H1 (cell line): ENCODE measurements at regions not wholly inside any gene's neighbourhood (a gene's known extent, or its start where the extent isn't known, plus 50 kb on each side); places are given as distances from the start of the nearest gene placed in this dataset.

Source experiments
- CTCF ChIA-PET: fragments of 300-600 bp; sonication (Branson Sonifier 250); formaldehyde crosslinking; loops from one replicate; lab custom pipeline; 2021; ENCODE audit not compliant: partially characterized antibody; lab: Charles Lee
- POLR2A ChIA-PET: fragments of 300-600 bp; sonication (Branson Sonifier 250); formaldehyde crosslinking; loops from one replicate; lab custom pipeline; 2021; ENCODE audit warnings: inconsistent platforms; ENCODE audit not compliant: partially characterized antibody; lab: Charles Lee
- DNase-seq, 2 experiments: peaks; one replicate each; pipeline versions ENCODE4 v3.0.0 to v3.0.0-alpha.2; 2010 to 2022; ENCODE audit warnings: low spot score in 2 of 2, low read depth in 1 of 2, mixed read lengths in 1 of 2
- FAIRE-seq: peaks from 2 replicates; lab custom pipeline; 2011; peaks lifted over from hg19 to GRCh38; lab: Jason Lieb, UNC
- H2AFZ ChIP-seq: 2 replicates; pipeline ENCODE4 v1.8.1; 2012; ENCODE audit warnings: low read length, inconsistent platforms
- H2AK5ac ChIP-seq: 2 replicates; pipeline ENCODE4 v1.6.1; 2013; ENCODE audit warnings: low read depth, low read length
- H2BK120ac ChIP-seq: replicated peaks from 2 replicates; pipeline ENCODE3; 2013; ENCODE audit warnings: low read depth, low read length, inconsistent platforms
- H2BK12ac ChIP-seq: 2 replicates; pipeline ENCODE4 v1.6.1; 2013; ENCODE audit warnings: low read depth, low read length
- H2BK15ac ChIP-seq: 2 replicates; pipeline ENCODE4 v1.6.1; 2013; ENCODE audit warnings: low read length
- H2BK20ac ChIP-seq: 2 replicates; pipeline ENCODE4 v1.6.1; 2013; ENCODE audit warnings: low read length
- H2BK5ac ChIP-seq: 2 replicates; pipeline ENCODE4 v1.6.1; 2013; ENCODE audit warnings: low read depth, low read length
- H3K14ac ChIP-seq: 2 replicates; pipeline ENCODE4 v1.6.1; 2013; ENCODE audit warnings: inconsistent platforms; ENCODE audit not compliant: insufficient read length
- H3K18ac ChIP-seq: 2 replicates; pipeline ENCODE4 v1.6.1; 2013; ENCODE audit warnings: low read length; ENCODE audit errors: extremely low read depth
- H3K23ac ChIP-seq: 2 replicates; pipeline ENCODE4 v1.6.1; 2013; ENCODE audit warnings: inconsistent platforms; ENCODE audit not compliant: insufficient read length
- H3K23me2 ChIP-seq: 2 replicates; pipeline ENCODE4 v1.6.1; 2013; ENCODE audit warnings: low read depth, low read length
- H3K27ac ChIP-seq: 2 replicates; pipeline ENCODE4 v1.6.1; 2011; ENCODE audit warnings: low read depth, low read length, inconsistent platforms
- H3K27me3 ChIP-seq, 4 experiments: replicated peaks in 1 of 4; 1 replicate in 1 of 4; 2 replicates in 3 of 4; pipeline versions ENCODE4 v1.6.1 to v1.8.1; 2011 to 2013; ENCODE audit warnings: low read length in 3 of 4, mild to moderate bottlenecking in 3 of 4, inconsistent platforms in 2 of 4, mixed read lengths in 2 of 4, moderate library complexity in 1 of 4; ENCODE audit not compliant: control insufficient read depth in 3 of 4, insufficient read depth in 3 of 4; ENCODE audit errors: extremely low read depth in 1 of 4
- H3K36me3 ChIP-seq, 4 experiments: 2 replicates each; pipeline versions ENCODE4 v1.6.1 to v1.8.1; 2011 to 2013; ENCODE audit warnings: mild to moderate bottlenecking in 4 of 4, low read length in 3 of 4, moderate library complexity in 2 of 4, control low read depth in 1 of 4, inconsistent platforms in 1 of 4; ENCODE audit not compliant: insufficient read depth in 4 of 4, control insufficient read depth in 2 of 4
- H3K4ac ChIP-seq: replicated peaks from 2 replicates; pipeline ENCODE3; 2013; ENCODE audit warnings: low read length, low read depth, mixed read lengths, inconsistent platforms; ENCODE audit not compliant: insufficient read length
- H3K4me1 ChIP-seq, 4 experiments: replicated peaks in 1 of 4; 1 replicate in 1 of 4; 2 replicates in 3 of 4; pipeline versions ENCODE4 v1.6.1 to v1.8.1; 2011 to 2013; ENCODE audit warnings: low read length in 3 of 4, inconsistent platforms in 2 of 4, mixed read lengths in 1 of 4; ENCODE audit not compliant: insufficient read depth in 4 of 4, control insufficient read depth in 3 of 4
- H3K4me2 ChIP-seq, 2 experiments: 2 replicates each; pipeline versions ENCODE4 v1.6.1 to v1.8.1; 2011 to 2013; ENCODE audit warnings: low read depth in 2 of 2, low read length in 2 of 2, control low read depth in 1 of 2, inconsistent platforms in 1 of 2, mild to moderate bottlenecking in 1 of 2; ENCODE audit not compliant: insufficient read depth in 1 of 2
- H3K4me3 ChIP-seq, 4 experiments: fragments of 200-600, 300-600 bp in 1 of 4; sonication (generic), shearing (Covaris generic), sonication (Bioruptor Twin) in 1 of 4; 2 replicates each; pipeline versions ENCODE4 v1.5.1 to v1.8.1; 2011 to 2016; ENCODE audit warnings: low read length in 4 of 4, low read depth in 3 of 4, control low read depth in 2 of 4, inconsistent platforms in 2 of 4, mild to moderate bottlenecking in 2 of 4, mixed read lengths in 1 of 4, moderate library complexity in 1 of 4; ENCODE audit not compliant: insufficient read depth in 2 of 4; ENCODE audit errors: extremely low read depth in 1 of 4
- H3K56ac ChIP-seq: replicated peaks from 2 replicates; pipeline ENCODE3; 2013; ENCODE audit warnings: low read depth, mild to moderate bottlenecking, mixed read lengths, low read length, inconsistent platforms; ENCODE audit not compliant: insufficient read length
- H3K79me1 ChIP-seq: 2 replicates; pipeline ENCODE4 v1.6.1; 2013; ENCODE audit warnings: low read depth, low read length, control low read depth
- H3K79me2 ChIP-seq, 2 experiments: 2 replicates each; pipeline versions ENCODE4 v1.6.1 to v1.8.1; 2012 to 2013; ENCODE audit warnings: low read length in 2 of 2, mild to moderate bottlenecking in 2 of 2, inconsistent platforms in 1 of 2; ENCODE audit not compliant: insufficient read depth in 2 of 2, control insufficient read depth in 1 of 2
- H3K9ac ChIP-seq, 4 experiments: replicated peaks in 1 of 4; 1 replicate in 1 of 4; 2 replicates in 3 of 4; pipeline versions ENCODE4 v1.6.1 to v1.8.1; 2011 to 2013; ENCODE audit warnings: low read depth in 3 of 4, low read length in 3 of 4, control low read depth in 2 of 4, mild to moderate bottlenecking in 2 of 4, moderate library complexity in 2 of 4, inconsistent platforms in 1 of 4; ENCODE audit errors: extremely low read depth in 1 of 4
- H3K9me3 ChIP-seq, 2 experiments: 2 replicates each; pipeline versions ENCODE4 v1.6.1 to v1.8.1; 2012 to 2013; ENCODE audit warnings: mild to moderate bottlenecking in 2 of 2, moderate library complexity in 2 of 2, control low read depth in 1 of 2, inconsistent platforms in 1 of 2, low read depth in 1 of 2, low read length in 1 of 2, mixed read lengths in 1 of 2; ENCODE audit not compliant: insufficient read depth in 2 of 2
- H4K20me1 ChIP-seq, 2 experiments: replicated peaks in 1 of 2; 2 replicates each; pipeline versions ENCODE3 to v1.8.1; 2011 to 2013; ENCODE audit warnings: inconsistent platforms in 2 of 2, low read length in 2 of 2, mild to moderate bottlenecking in 1 of 2; ENCODE audit not compliant: insufficient read depth in 2 of 2, control insufficient read depth in 1 of 2
- H4K5ac ChIP-seq: 2 replicates; pipeline ENCODE4 v1.6.1; 2013; ENCODE audit warnings: low read length, low read depth, mixed read lengths, inconsistent platforms; ENCODE audit not compliant: insufficient read length
- H4K8ac ChIP-seq: 2 replicates; pipeline ENCODE4 v1.8.0; 2013; ENCODE audit warnings: mild to moderate bottlenecking, moderate library complexity, low read length, inconsistent platforms; ENCODE audit not compliant: insufficient read depth; ENCODE audit errors: extremely low read depth
- H4K91ac ChIP-seq: replicated peaks from 2 replicates; pipeline ENCODE3; 2013; ENCODE audit warnings: low read length, mixed read lengths, inconsistent platforms; ENCODE audit not compliant: insufficient read length
- ASH2L ChIP-seq: fragments of 200-600, 300-600 bp; sonication (generic); IDR thresholded peaks from one replicate; pipeline ENCODE4 v1.7.1; 2017; ENCODE audit warnings: low read length
- CHD1 ChIP-seq: IDR thresholded peaks from 2 replicates; pipeline ENCODE4 v1.6.1; 2012; ENCODE audit warnings: low read depth, low read length, improper control_type of control experiment
- EZH2 ChIP-seq: fragments of 200-600 bp; sonication (generic); IDR thresholded peaks from 2 replicates; pipeline ENCODE4 v1.7.1; 2012; ENCODE audit warnings: low read depth, mild to moderate bottlenecking, moderate library complexity, low read length, inconsistent platforms; ENCODE audit not compliant: severe bottlenecking
- POLR2A ChIP-seq, 2 experiments: IDR thresholded peaks; 1 replicate in 1 of 2; 2 replicates in 1 of 2; pipeline ENCODE4 v1.6.1; 2011; ENCODE audit warnings: low read depth in 2 of 2, low read length in 2 of 2, mild to moderate bottlenecking in 2 of 2; ENCODE audit errors: control extremely low read depth in 1 of 2
- POU5F1 ChIP-seq: IDR thresholded peaks from 2 replicates; pipeline ENCODE4 v1.6.1; 2011; ENCODE audit warnings: low read depth, mild to moderate bottlenecking, low read length, moderate library complexity
- RBBP5 ChIP-seq: IDR thresholded peaks from 2 replicates; pipeline ENCODE4 v1.7.1; 2012; ENCODE audit warnings: low read depth, mild to moderate bottlenecking, inconsistent platforms, low read length, moderate library complexity, borderline replicate concordance
- RFX5 ChIP-seq: IDR thresholded peaks from 2 replicates; pipeline ENCODE4 v1.6.1; 2011; ENCODE audit warnings: low read depth, low read length, improper control_type of control experiment, borderline replicate concordance
- SIN3A ChIP-seq, 2 experiments: IDR thresholded peaks in 1 of 2; conservative IDR thresholded peaks in 1 of 2; 2 replicates each; pipeline ENCODE4 v1.6.1; 2011 to 2012; ENCODE audit warnings: low read length in 2 of 2, improper control_type of control experiment in 1 of 2, low read depth in 1 of 2, mild to moderate bottlenecking in 1 of 2
- SIRT6 ChIP-seq: IDR thresholded peaks from one replicate; pipeline ENCODE4 v1.7.1; 2012; ENCODE audit warnings: low read length, inconsistent platforms
- TAF1 ChIP-seq: IDR thresholded peaks from 2 replicates; pipeline ENCODE4 v1.6.1; 2011; ENCODE audit warnings: mild to moderate bottlenecking, low read depth, low read length
- TCF12 ChIP-seq: IDR thresholded peaks from 2 replicates; pipeline ENCODE4 v1.6.1; 2011; ENCODE audit warnings: low read depth, mild to moderate bottlenecking, low read length
- WGBS, 2 experiments: shearing (Covaris generic) in 1 of 2; methylation state at CpG; one replicate each; pipeline versions ENCODE4 v1.1.6 to v1.1.7; 2013 to 2015; ENCODE audit warnings: low lambda C conversion rate in 2 of 2, mixed read lengths in 2 of 2, inconsistent platforms in 1 of 2, low coverage in 1 of 2, missing lambda C conversion rate in 1 of 2; ENCODE audit not compliant: insufficient replicate concordance in 2 of 2, insufficient coverage in 1 of 2, insufficient read length in 1 of 2; ENCODE audit errors: extremely low coverage in 1 of 2, missing lambda C conversion rate in 1 of 2; 5-methylcytosine and 5-hydroxymethylcytosine counted together

GRCh38 chr2:8589721-8590120, 92.1 kb upstream of the ID2 start:
- H3K79me2 ChIP-seq, result no peaks in the 10 kb centered on the region
- no peak overlapping the region for H3K56ac ChIP-seq
- H3K18ac ChIP-seq, result no peak overlapping the region
- no peak overlapping the region for H3K4me3 ChIP-seq
- H3K79me1 ChIP-seq, result no peaks in the 10 kb centered on the region
- no peaks in the 10 kb centered on the region for H4K20me1 ChIP-seq
- H3K14ac ChIP-seq, result no peak overlapping the region
- FAIRE-seq (no peak), DNase-seq (no peak)
- H2BK120ac ChIP-seq, result no peak overlapping the region
- H3K4me2 ChIP-seq, result no peak overlapping the region
- H3K27me3 ChIP-seq, result 0 out of 7 replicates have a peak, but pooled peaks cover 0 to 2% (median 0%) of the 10 kb centered on the region in 4 experiments
- POLR2A ChIA-PET, result no interaction called here
- H2AK5ac ChIP-seq, result no peak overlapping the region
- H4K5ac ChIP-seq, result no peak overlapping the region
- TF ChIP-seq RBBP5 (no peak), POLR2A (IDR thresholded peaks at IDR 0.05; ENCODE audit: control extremely low read depth in 1 of 2, low read depth in 2 of 2, low read length in 2 of 2) (no peak), SIN3A (conservative IDR thresholded peaks at IDR 0.05 in 1 of 2, IDR thresholded peaks at IDR 0.05 in 1 of 2; ENCODE audit: low read depth in 1 of 2, low read length in 2 of 2) (no peak), ASH2L (no peak), POU5F1 (no peak), EZH2 (no peak), TCF12 (no peak), CHD1 (no peak), RFX5 (no peak), TAF1 (no peak), SIRT6 (no peak)
- H3K9ac ChIP-seq, result no peak overlapping the region
- H3K4ac ChIP-seq, result no peak overlapping the region
- peaks cover 0 to 11% (median 6%) of the 10 kb centered on the region in 4 experiments for H3K4me1 ChIP-seq
- H3K9me3 ChIP-seq, result no peaks in the 10 kb centered on the region
- no peak overlapping the region for H2AFZ ChIP-seq
- WGBS, 2 experiments, result 92% methylated on average over 1 of the region's 1 CpG; no CpG with 5 or more reads in 1 of the 2 experiments
- no peaks in the 10 kb centered on the region for H3K23me2 ChIP-seq
- CTCF ChIA-PET, result interaction anchor here (1.4 to 1.6 kb wide), 2 partner anchors 10 to 95 kb away, joined by 3 to 4 read pairs; no protein-coding TSS in a partner anchor
- H3K36me3 ChIP-seq, result no peaks in the 10 kb centered on the region
- H2BK12ac ChIP-seq, result no peak overlapping the region
- no peak overlapping the region for H4K8ac ChIP-seq
- no peak overlapping the region for H2BK20ac ChIP-seq
- H3K23ac ChIP-seq, result no peak overlapping the region
- no peak overlapping the region for H4K91ac ChIP-seq
- H2BK5ac ChIP-seq, result no peak overlapping the region
- H2BK15ac ChIP-seq, result no peak overlapping the region
- H3K27ac ChIP-seq, result no peak overlapping the region
